Trophoblast cell (in vitro differentiated cells and primary cell): ENCODE measurements at regions not wholly inside any gene's neighbourhood (a gene's known extent, or its start where the extent isn't known, plus 50 kb on each side); places are given as distances from the start of the nearest gene placed in this dataset.

Source experiments
- DNase-seq, 2 donors: peaks; one replicate each; pipeline ENCODE4 v3.0.0-alpha.2; 2016
- H2AFZ ChIP-seq: 2 replicates; pipeline ENCODE4 v1.6.1; 2013; ENCODE audit warnings: low read length, moderate library complexity, mild to moderate bottlenecking; ENCODE audit not compliant: insufficient read depth, poor library complexity
- H2AK5ac ChIP-seq: 2 replicates; pipeline ENCODE4 v1.6.1; 2013; ENCODE audit warnings: mild to moderate bottlenecking, low read length
- H2BK120ac ChIP-seq: 2 replicates; pipeline ENCODE4 v1.6.1; 2013; ENCODE audit warnings: low read length, mild to moderate bottlenecking, moderate library complexity; ENCODE audit not compliant: insufficient read depth, poor library complexity
- H2BK12ac ChIP-seq: 2 replicates; pipeline ENCODE4 v1.6.1; 2013; ENCODE audit warnings: mild to moderate bottlenecking, low read length, moderate library complexity
- H2BK5ac ChIP-seq: 2 replicates; pipeline ENCODE4 v1.6.1; 2013; ENCODE audit warnings: low read length, low read depth, moderate library complexity, mild to moderate bottlenecking; ENCODE audit not compliant: poor library complexity
- H3K14ac ChIP-seq: 2 replicates; pipeline ENCODE4 v1.6.1; 2013; ENCODE audit warnings: mild to moderate bottlenecking, low read length
- H3K18ac ChIP-seq: 2 replicates; pipeline ENCODE4 v1.6.1; 2013; ENCODE audit warnings: mild to moderate bottlenecking, low read length
- H3K23ac ChIP-seq: 2 replicates; pipeline ENCODE4 v1.6.1; 2013; ENCODE audit warnings: low read length
- H3K27ac ChIP-seq: 2 replicates; pipeline ENCODE4 v1.5.1; 2013; ENCODE audit warnings: low read depth, mild to moderate bottlenecking, inconsistent platforms, low read length, moderate library complexity
- H3K27me3 ChIP-seq: 2 replicates; pipeline ENCODE4 v1.6.1; 2013; ENCODE audit warnings: inconsistent platforms, mild to moderate bottlenecking, low read length, moderate library complexity; ENCODE audit not compliant: insufficient read depth
- H3K36me3 ChIP-seq, 2 experiments: 1 replicate in 1 of 2; 2 replicates in 1 of 2; pipeline ENCODE4 v1.6.1; 2013; ENCODE audit warnings: low read length in 2 of 2, mild to moderate bottlenecking in 2 of 2, moderate library complexity in 1 of 2; ENCODE audit not compliant: insufficient read depth in 2 of 2, control insufficient read depth in 1 of 2
- H3K4ac ChIP-seq: 2 replicates; pipeline ENCODE4 v1.6.1; 2013; ENCODE audit warnings: low read depth, mild to moderate bottlenecking, low read length, moderate library complexity
- H3K4me1 ChIP-seq, 2 experiments: 1 replicate in 1 of 2; 2 replicates in 1 of 2; pipeline ENCODE4 v1.6.1; 2013; ENCODE audit warnings: low read length in 2 of 2, mild to moderate bottlenecking in 2 of 2, moderate library complexity in 1 of 2; ENCODE audit not compliant: insufficient read depth in 2 of 2, control insufficient read depth in 1 of 2
- H3K4me2 ChIP-seq: 2 replicates; pipeline ENCODE4 v1.6.1; 2013; ENCODE audit warnings: inconsistent platforms, mild to moderate bottlenecking, low read length, moderate library complexity
- H3K4me3 ChIP-seq: 2 replicates; pipeline ENCODE4 v1.5.1; 2013; ENCODE audit warnings: mild to moderate bottlenecking, low read depth, low read length, inconsistent platforms
- H3K79me1 ChIP-seq: one replicate; pipeline ENCODE4 v1.6.1; 2013; ENCODE audit warnings: low read length
- H3K79me2 ChIP-seq: 2 replicates; pipeline ENCODE4 v1.6.1; 2013; ENCODE audit warnings: low read length, mild to moderate bottlenecking; ENCODE audit not compliant: control insufficient read depth, insufficient read depth, poor library complexity
- H3K9ac ChIP-seq: 2 replicates; pipeline ENCODE4 v1.6.1; 2013; ENCODE audit warnings: mild to moderate bottlenecking, low read length
- H3K9me3 ChIP-seq: 2 replicates; pipeline ENCODE4 v1.6.1; 2013; ENCODE audit warnings: low read depth, mild to moderate bottlenecking, control low read depth, inconsistent platforms, low read length; ENCODE audit not compliant: insufficient read depth
- H4K12ac ChIP-seq: 2 replicates; pipeline ENCODE4 v1.6.1; 2013; ENCODE audit warnings: low read depth, mild to moderate bottlenecking, low read length, moderate library complexity
- H4K8ac ChIP-seq: 2 replicates; pipeline ENCODE4 v1.6.1; 2013; ENCODE audit warnings: low read depth, mild to moderate bottlenecking, low read length, moderate library complexity
- H4K91ac ChIP-seq: one replicate; pipeline ENCODE4 v1.6.1; 2013; ENCODE audit warnings: low read depth, mild to moderate bottlenecking, low read length, moderate library complexity
- WGBS: extraction: QIAGEN DNeasy Blood & Tissue Kit; methylation state at CpG from one replicate; pipeline ENCODE4 v1.1.7; 2013; ENCODE audit warnings: missing lambda C conversion rate; ENCODE audit not compliant: insufficient read length, insufficient coverage; ENCODE audit errors: extremely low coverage; 5-methylcytosine and 5-hydroxymethylcytosine counted together

- H3K36me3 ChIP-seq: no peaks in the 10 kb centered on the region
- H2BK120ac ChIP-seq: no peak overlapping the region
- H2BK12ac ChIP-seq: no peak overlapping the region
- no peak overlapping the region for H4K91ac ChIP-seq
- H2AFZ ChIP-seq: no peak overlapping the region
- H3K4me3 ChIP-seq: no peak overlapping the region
- no peaks in the 10 kb centered on the region for H3K79me1 ChIP-seq
- no peak overlapping the region for H3K4me2 ChIP-seq
- H2BK5ac ChIP-seq: no peak overlapping the region
- no peaks in the 10 kb centered on the region for H3K4me1 ChIP-seq
- no peak overlapping the region for H3K4ac ChIP-seq
- H3K23ac ChIP-seq: no peak overlapping the region
- peaks cover 5% of the 10 kb centered on the region for H3K9me3 ChIP-seq
- no peak overlapping the region for H2AK5ac ChIP-seq
- DNase-seq: no peak
- no peak overlapping the region for H3K18ac ChIP-seq
- no peak overlapping the region for H4K12ac ChIP-seq
- H3K9ac ChIP-seq: no peak overlapping the region
- no peaks in the 10 kb centered on the region for H3K27me3 ChIP-seq
- no CpG with 5 or more reads among the region's 6 CpGs for WGBS
- H3K79me2 ChIP-seq: no peaks in the 10 kb centered on the region
- H3K14ac ChIP-seq: no peak overlapping the region
- no peak overlapping the region for H4K8ac ChIP-seq
- no peak overlapping the region for H3K27ac ChIP-seq
These were observed 119.2 kb upstream of the TNFSF11 start for GRCh38 chr13:42454749-42455148.

DNA sequence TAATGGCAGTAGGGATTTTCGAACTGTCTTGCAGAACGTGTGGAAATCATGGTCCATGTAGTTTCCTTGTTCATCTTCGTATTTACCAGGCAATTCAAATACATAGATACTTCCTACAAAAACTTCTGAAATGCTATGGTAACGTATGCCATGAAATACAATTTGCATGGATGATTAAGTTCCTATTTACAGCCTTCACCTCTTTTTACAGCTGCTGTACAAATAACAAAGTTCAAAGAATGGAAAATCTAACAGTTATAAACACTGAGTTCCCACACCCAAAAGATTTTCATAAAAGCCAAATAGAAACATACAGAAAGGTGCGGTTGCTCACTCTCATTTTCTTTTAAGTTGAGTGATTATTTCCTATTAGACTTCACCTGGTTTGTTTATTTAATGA lies 115.8 kb upstream of the TNFSF11 start:
- H3K23ac ChIP-seq: no peak overlapping the region
- no peak overlapping the region for H3K18ac ChIP-seq
- no peak overlapping the region for H3K14ac ChIP-seq
- no peak overlapping the region for H4K12ac ChIP-seq
- no peak overlapping the region for H3K4ac ChIP-seq
- H3K79me1 ChIP-seq: no peaks in the 10 kb centered on the region
- H3K79me2 ChIP-seq: no peaks in the 10 kb centered on the region
- no peaks in the 10 kb centered on the region for H3K4me1 ChIP-seq
- no peak overlapping the region for H2BK120ac ChIP-seq
- no peak overlapping the region for H2AFZ ChIP-seq
- DNase-seq: no peak
- H3K9me3 ChIP-seq: peaks cover 2% of the 10 kb centered on the region
- H2BK5ac ChIP-seq: no peak overlapping the region
- H3K4me2 ChIP-seq: no peak overlapping the region
- no peak overlapping the region for H3K27ac ChIP-seq
- no CpG with 5 or more reads among the region's 5 CpGs for WGBS
- no peaks in the 10 kb centered on the region for H3K27me3 ChIP-seq
- no peak overlapping the region for H2AK5ac ChIP-seq
- no peak overlapping the region for H4K8ac ChIP-seq
- no peaks in the 10 kb centered on the region for H3K36me3 ChIP-seq
- no peak overlapping the region for H4K91ac ChIP-seq
- no peak overlapping the region for H3K4me3 ChIP-seq
- no peak overlapping the region for H3K9ac ChIP-seq
- no peak overlapping the region for H2BK12ac ChIP-seq

GRCh38 chr13:42466123-42466522 lies 107.8 kb upstream of the TNFSF11 start:
- Histone ChIP-seq H3K4ac (no peak overlapping the region), H3K79me1 (no peaks in the 10 kb centered on the region), H3K27ac (no peak overlapping the region), H4K91ac (no peak overlapping the region), H3K9ac (no peak overlapping the region), H3K36me3 (no peaks in the 10 kb centered on the region), H3K79me2 (no peaks in the 10 kb centered on the region), H3K4me2 (no peak overlapping the region), H3K27me3 (no peaks in the 10 kb centered on the region), H3K23ac (no peak overlapping the region), H4K12ac (no peak overlapping the region), H3K18ac (no peak overlapping the region), H3K4me1 (no peaks in the 10 kb centered on the region), H3K14ac (no peak overlapping the region), H2AFZ (no peak overlapping the region), H2AK5ac (no peak overlapping the region), H3K9me3 (no peaks in the 10 kb centered on the region), H4K8ac (no peak overlapping the region), H2BK120ac (no peak overlapping the region), H2BK12ac (no peak overlapping the region), H2BK5ac (no peak overlapping the region), H3K4me3 (no peak overlapping the region)
- DNase-seq: no peak
- no CpG with 5 or more reads among the region's 4 CpGs for WGBS

DNA sequence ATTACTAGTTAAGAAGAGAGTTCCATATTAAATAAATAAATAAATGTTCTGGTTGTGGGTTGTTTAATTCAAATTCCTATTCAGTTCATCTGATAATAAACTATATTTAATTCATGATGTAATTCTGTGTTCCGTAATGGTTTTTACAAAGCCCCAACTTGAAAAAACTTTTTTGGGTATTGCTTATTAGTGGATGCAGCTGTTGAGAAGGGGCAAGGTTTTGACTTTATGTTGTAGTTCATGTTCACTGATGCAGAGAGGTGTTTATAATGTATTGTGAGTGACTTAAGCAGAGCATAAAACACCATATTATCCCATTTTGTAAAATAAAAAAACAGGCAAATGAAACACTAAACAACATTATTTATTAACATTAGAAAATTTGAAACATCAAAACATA lies 107.3 kb upstream of the TNFSF11 start:
- no peak overlapping the region for H2BK120ac ChIP-seq
- no peak overlapping the region for H3K4ac ChIP-seq
- no peak overlapping the region for H3K27ac ChIP-seq
- H3K9me3 ChIP-seq: no peaks in the 10 kb centered on the region
- no peak overlapping the region for H4K8ac ChIP-seq
- no peak overlapping the region for H3K18ac ChIP-seq
- no peak overlapping the region for H2AFZ ChIP-seq
- H3K14ac ChIP-seq: no peak overlapping the region
- no peak overlapping the region for H2AK5ac ChIP-seq
- H3K4me1 ChIP-seq: no peaks in the 10 kb centered on the region
- H3K4me2 ChIP-seq: no peak overlapping the region
- H2BK5ac ChIP-seq: no peak overlapping the region
- no peaks in the 10 kb centered on the region for H3K27me3 ChIP-seq
- no CpG with 5 or more reads among the region's 1 CpG for WGBS
- no peak for DNase-seq
- no peaks in the 10 kb centered on the region for H3K79me2 ChIP-seq
- H4K91ac ChIP-seq: no peak overlapping the region
- H2BK12ac ChIP-seq: no peak overlapping the region
- no peaks in the 10 kb centered on the region for H3K79me1 ChIP-seq
- no peak overlapping the region for H3K4me3 ChIP-seq
- no peak overlapping the region for H4K12ac ChIP-seq
- H3K9ac ChIP-seq: no peak overlapping the region
- H3K36me3 ChIP-seq: no peaks in the 10 kb centered on the region
- H3K23ac ChIP-seq: no peak overlapping the region
